GM04504 (cell line): ENCODE measurements at regions not wholly inside any gene's neighbourhood (a gene's known extent, or its start where the extent isn't known, plus 50 kb on each side); places are given as distances from the start of the nearest gene placed in this dataset.

Experiments
- DNase-seq: peaks from one replicate; pipeline ENCODE4 v3.0.0-alpha.2; 2012; ENCODE audit warnings: low read depth

- DNase-seq: no peak
These were observed 52.5 kb downstream of the KCNF1 start for GRCh38 chr2:10964052-10964790.

- no peak for DNase-seq
These were observed 53.6 kb downstream of the KCNF1 start for GRCh38 chr2:10965241-10965843.

- no peak for DNase-seq
These were observed 54.3 kb downstream of the KCNF1 start for GRCh38 chr2:10966056-10966455.

GRCh38 chr2:10966741-10967140, 55.0 kb downstream of the KCNF1 start:
- DNase-seq: no peak

DNA sequence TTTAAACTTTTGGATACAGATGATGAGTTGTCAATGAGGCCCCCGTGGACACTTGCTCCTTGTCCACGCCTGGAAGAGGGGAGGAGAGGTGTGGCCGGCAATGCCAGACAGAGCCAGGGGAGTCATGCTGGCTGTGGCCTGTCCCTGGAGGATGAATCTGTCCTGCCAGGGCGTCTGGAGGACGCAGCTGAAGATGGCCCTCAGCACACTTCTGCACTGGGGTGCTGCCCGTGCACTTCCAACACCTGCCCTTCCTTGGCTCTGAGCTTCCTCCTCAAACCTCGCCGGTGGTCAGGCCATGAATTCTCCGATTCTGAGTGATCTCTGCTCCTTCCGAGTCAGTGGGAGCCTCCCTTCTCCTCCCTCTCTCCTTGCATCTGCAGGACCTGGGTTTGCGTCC, 56.4 kb downstream of the KCNF1 start:
- DNase-seq: no peak

DNA sequence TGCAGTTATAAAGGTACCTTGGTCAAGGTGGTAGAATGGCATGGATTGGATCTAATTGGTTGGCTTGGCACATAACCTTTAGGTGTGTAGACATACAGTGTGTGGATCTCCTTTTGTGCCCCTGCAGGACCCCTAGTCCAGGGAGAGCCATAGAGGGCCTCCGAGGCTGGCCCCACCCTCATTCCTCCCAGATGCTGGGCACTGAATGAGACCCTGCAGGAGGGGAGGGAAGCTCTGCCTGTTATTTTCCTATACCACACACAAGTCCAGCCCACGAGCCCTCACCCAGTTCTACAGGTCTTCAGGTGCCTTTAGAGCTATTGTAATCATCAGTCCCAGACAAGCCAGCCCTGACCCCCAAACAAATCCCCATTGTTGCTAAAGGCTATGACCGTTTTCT, 58.9 kb downstream of the KCNF1 start:
- no peak for DNase-seq

DNA sequence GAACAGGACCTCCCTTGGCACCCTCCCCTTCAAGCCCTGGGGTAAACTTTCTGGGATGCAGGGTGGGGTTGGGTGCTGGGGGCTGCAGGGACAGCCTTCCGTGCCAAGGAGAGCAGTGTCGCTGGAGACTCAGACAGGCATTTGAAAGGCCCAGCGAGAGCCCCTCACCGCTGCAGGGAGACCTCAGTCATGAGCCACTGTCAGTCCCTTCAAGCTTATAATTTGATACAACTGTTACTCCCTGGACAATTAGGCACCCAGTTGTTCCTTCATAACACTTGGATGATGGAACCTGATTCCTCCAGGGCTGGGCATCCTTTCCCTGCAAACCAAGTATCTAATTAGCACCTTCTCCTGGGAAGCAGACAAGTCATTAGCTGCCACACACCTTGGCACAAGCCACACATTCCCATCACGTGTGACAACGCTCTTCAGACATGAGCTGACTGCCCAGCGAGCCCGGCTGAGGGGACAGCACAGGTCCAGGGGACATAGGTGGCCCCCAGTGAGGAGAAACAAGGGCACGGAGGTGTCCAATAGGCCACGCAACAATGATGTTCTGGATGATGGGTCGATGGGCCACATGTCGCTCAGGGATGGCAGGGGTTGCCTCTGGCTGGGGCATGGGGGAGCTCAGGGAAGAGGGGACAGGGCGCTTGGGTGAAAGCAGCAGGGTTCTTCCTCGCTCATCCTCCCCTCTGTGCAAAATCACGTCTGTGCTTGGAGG, 59.6 kb downstream of the KCNF1 start:
- DNase-seq: no peak

- DNase-seq: no peak
These were observed 60.1 kb downstream of the KCNF1 start for GRCh38 chr2:10971888-10972260.

- no peak for DNase-seq
These were observed 61.1 kb downstream of the KCNF1 start for GRCh38 chr2:10972683-10973433.

GRCh38 chr2:10973766-10974165, 62.0 kb downstream of the KCNF1 start:
- DNase-seq: no peak

DNA sequence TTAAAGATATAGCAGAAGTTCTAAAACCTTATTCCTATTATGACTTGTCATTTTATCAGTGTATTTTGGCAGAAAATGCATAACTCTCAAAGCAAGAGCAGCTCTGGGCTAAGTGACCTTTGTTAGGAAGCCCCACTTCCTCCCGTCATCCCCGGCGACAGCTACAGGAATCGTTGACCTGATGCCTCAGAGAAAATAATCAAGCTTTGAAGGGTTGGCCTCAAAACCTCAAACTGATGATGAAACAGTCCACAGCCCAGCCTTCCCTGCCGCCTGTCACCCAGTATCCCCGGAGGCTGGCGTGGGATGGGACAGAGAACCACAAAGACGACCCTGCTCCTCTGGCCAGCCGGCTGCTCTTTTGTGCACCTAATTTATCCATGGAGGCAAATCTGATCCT, 65.3 kb downstream of the KCNF1 start:
- DNase-seq: no peak

GRCh38 chr2:10977621-10978020, 65.9 kb downstream of the KCNF1 start:
- DNase-seq: no peak

DNA sequence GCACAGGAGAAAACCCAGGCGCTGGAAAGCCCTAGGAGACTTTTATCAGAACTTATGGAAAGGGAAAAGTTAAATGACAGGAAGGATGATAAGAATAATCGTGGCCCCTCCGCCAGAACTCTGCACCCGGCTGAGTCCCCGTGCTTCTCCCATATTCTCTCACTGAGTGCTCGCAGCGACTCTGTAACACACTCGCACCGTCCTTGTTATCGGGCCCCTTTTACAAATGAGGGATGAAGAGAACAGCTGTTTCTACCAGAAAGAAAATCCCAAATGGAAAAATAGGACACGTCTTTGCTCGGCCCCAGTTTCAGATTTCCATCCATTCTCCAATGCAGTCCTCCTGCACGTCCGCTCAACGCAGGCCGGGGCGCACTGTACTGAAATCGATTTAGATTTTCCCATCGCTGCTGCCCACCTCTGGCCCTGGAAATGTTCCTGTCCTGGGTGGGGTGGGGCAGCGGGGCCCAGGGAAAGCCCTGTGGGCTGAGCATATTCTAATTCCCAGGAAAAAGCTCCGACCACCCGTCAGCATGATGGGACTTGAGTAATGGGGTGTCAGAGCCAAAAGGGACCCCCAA, 66.4 kb downstream of the KCNF1 start:
- DNase-seq: no peak

DNA sequence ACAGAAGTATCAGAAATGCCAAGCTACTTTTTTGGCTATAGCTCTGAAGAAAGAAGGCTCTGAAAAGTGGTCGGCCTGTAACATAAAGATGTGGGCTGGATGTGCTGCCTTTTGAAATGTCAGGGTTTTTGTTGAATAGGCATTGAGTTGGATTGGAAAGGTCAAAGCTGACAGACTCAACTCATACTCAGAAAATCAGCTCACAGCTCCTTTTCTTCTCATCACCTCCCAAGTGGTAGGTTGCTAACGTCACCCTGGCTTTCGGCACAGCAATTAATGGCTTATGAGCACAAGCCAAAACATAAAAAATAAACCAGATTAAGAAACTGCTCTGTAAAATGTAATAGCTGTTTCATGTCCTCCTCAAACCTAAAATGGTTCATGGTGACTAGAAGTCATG, 68.3 kb downstream of the KCNF1 start:
- no peak for DNase-seq

DNA sequence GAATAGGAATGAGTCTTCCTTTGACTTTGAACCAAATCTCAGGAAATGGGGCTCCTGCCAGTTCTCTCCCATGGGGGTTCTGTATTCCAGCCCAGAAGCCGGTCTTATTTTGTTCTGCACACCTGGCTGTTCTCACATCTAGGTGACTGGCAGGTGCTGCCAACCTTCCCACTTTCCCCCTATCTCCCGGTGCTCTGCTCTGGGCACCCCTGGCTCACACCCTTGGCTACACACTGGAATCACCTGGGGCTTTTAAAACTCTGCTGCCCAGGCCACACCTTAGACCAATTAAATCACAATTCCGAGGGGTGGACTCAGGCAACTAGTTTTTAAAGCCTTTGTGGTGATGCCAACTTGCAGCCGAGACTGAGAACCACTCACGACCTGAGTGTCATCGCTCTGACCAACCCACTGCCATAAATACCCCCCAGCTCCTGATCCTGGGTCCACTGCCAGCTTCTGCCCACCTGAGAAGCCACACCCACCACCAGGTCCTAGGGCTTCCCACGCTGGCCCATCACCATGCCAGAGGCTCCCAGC, 69.2 kb downstream of the KCNF1 start:
- no peak for DNase-seq

DNA sequence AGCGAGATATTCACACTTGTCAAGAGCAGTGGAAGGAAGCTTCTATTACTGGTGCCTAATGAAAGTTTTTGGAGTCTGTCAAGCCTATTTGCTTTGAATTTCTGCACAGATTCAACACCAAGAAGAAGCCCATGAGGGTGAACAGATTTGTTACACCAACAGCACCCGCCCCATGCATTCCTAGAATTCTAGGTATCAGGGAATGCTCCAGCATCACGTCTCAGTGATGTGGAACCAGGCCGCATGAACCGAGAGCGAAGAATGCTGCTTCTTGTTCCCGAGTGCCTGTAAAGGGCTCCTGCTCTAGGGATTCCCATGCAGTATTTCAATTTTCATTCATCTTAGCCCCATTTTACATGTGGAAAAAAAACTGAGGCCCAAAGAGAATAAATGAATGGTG, 69.7 kb downstream of the KCNF1 start:
- no peak for DNase-seq

DNA sequence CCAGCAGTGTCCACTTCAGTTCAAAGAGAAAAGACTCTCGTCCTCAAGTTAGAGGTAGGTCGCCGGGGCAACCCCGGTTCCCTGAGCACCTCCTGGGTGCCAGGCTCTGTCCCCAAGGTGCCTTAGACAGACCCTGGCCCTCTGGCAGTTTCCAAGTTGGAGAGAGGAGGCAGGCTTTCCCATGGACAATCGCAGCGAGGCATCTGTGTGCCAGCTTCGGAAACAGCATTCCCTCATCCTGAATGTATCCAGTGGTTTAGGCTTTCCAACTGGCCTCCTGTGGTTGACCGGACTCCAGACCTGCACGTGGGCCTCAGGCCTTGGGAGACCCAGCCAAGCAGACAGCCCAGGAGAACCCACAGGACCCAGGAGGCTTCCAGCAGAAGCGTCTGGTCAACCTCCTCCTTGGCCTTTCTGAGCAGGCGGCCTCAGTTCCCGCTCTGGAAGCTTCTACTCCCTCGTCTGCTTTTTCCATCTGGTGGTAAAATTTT, 70.3 kb downstream of the KCNF1 start:
- DNase-seq: no peak

DNA sequence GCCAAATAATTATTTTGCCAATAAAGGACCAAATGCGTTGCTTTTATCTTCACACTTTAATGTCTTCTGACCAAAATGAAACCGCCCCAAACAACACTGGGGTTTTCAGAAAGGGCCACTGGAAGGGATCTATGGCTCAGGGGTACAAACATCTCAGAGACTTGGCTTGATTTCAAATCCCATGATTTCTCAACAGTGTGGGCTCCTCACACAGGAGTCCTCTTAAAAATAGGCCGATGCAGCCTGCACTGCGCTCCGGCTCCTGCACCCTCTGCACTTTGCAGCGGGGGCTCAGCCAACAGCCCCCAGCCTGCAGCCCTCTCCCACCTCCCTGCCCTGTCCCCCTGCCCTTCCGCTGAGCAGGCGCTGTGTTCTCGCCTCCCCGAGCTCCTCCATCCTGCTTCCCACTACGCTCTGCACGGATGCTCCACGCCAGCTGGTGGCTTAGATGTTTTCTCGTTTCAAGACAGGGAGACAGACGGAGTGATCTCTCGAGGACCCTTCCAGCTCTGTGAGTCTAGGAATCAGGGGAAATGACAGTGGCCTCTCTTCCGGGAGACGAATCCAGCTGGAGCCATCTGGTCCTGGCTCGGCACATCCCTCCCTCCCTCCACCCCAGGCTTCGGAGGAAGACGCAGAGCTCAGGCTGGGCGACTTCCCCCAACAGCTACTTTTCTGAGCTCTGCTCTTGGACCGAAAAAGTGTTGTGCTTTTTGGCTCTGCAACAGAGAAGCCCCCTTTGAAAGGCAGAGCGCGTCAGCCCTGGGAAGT, 71.4 kb downstream of the KCNF1 start:
- no peak for DNase-seq

DNA sequence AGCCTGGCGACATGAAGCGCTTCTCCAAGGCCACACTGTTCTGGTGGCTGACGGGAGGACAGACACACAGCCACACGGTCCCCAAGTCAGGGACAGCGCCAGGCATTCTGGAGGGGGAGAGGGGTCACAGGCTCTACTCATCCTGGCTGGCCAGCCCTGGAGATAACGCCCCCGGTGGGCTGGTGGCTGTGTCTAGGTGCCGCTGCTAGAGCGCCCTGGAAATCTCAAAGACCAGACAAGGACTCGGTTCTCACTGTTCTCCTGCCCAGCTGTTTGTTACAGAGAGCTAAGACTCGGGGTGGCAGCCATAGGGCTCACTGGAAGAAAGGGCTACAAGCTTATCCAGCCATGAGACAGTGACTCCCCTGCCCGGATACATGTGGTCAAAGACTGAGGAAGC, 72.0 kb downstream of the KCNF1 start:
- DNase-seq: no peak

DNA sequence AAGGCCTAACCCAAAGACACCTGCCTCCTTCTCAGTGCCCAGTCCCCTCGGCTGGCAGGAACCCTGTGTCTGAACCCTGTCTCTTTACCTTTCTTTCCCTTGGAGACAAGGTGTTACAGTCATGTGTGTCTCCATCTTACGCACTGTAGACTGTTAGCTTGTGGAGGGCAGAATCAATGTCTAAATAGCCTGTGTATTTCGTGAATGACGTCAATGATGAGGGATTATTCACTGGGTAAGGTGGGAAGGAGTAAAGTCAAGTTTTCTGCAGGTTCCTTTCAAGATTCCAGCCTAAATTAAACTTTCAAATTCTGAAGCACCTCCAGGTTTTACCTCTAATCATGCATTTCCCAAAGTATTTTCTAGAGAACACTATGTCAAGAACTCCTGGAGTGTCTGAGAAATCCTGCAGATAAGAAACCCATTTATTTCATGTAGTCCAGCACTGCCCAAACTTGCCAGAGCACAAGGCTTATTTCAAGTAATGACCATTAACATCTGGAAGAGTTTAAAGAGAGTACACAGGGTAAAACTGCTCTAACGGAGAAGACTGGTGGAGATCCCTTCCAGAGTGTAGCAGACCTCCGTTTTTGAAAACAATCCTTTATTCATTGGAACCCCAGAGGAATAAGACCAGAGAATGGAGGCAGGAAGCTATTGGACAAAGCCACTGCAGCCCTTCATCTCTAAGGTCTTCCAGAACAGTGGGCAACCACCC, 72.8 kb downstream of the KCNF1 start:
- no peak for DNase-seq
